Liver (tissue), 8 donors: ENCODE measurements at regions not wholly inside any gene's neighbourhood (a gene's known extent, or its start where the extent isn't known, plus 50 kb on each side); places are given as distances from the start of the nearest gene placed in this dataset.

ENCODE experiments used
- DNase-seq: peaks from one replicate; pipeline ENCODE4 v3.0.0-alpha.2; 2017; ENCODE audit warnings: low spot score
- H3K27ac ChIP-seq, 2 donors: one replicate each; pipeline ENCODE4 v1.7.0; 2013; ENCODE audit warnings: inconsistent platforms in 2 of 2, low read length in 2 of 2, control low read depth in 1 of 2, low read depth in 1 of 2, mild to moderate bottlenecking in 1 of 2
- H3K27me3 ChIP-seq, 4 donors: one replicate each; pipeline versions ENCODE4 v1.6.1 to v1.7.0; 2013; ENCODE audit warnings: low read length in 3 of 4, inconsistent platforms in 1 of 4, mild to moderate bottlenecking in 1 of 4, moderate library complexity in 1 of 4; ENCODE audit not compliant: control insufficient read depth in 4 of 4, insufficient read depth in 4 of 4
- H3K36me3 ChIP-seq, 4 donors: one replicate each; pipeline versions ENCODE4 v1.6.1 to v1.7.0; 2013; ENCODE audit warnings: low read length in 3 of 4, mild to moderate bottlenecking in 3 of 4, low read depth in 1 of 4, moderate library complexity in 1 of 4; ENCODE audit not compliant: control insufficient read depth in 4 of 4, insufficient read depth in 3 of 4
- H3K4me1 ChIP-seq, 4 donors: one replicate each; pipeline versions ENCODE4 v1.6.1 to v1.7.0; 2013; ENCODE audit warnings: low read length in 3 of 4, mild to moderate bottlenecking in 3 of 4, moderate library complexity in 1 of 4; ENCODE audit not compliant: control insufficient read depth in 4 of 4, insufficient read depth in 4 of 4
- H3K4me3 ChIP-seq, 3 donors: one replicate each; pipeline versions ENCODE4 v1.6.1 to v1.7.0; 2013; ENCODE audit warnings: low read length in 3 of 3, control low read depth in 1 of 3, low read depth in 1 of 3, mild to moderate bottlenecking in 1 of 3
- H3K9ac ChIP-seq, 2 donors: one replicate each; pipeline ENCODE4 v1.7.0; 2013; ENCODE audit warnings: low read length in 2 of 2, mild to moderate bottlenecking in 2 of 2, moderate library complexity in 2 of 2, control low read depth in 1 of 2, low read depth in 1 of 2
- H3K9me3 ChIP-seq, 4 donors: one replicate each; pipeline versions ENCODE4 v1.6.1 to v1.7.0; 2013; ENCODE audit warnings: low read length in 3 of 4; ENCODE audit not compliant: control insufficient read depth in 4 of 4
- ATF3 ChIP-seq: IDR thresholded peaks from 2 replicates; pipeline ENCODE4 v1.6.1; 2016; ENCODE audit warnings: antibody characterized with exemption
- CTCF ChIP-seq: fragments of 150-350 bp; IDR thresholded peaks from 2 replicates; pipeline ENCODE4 v1.5.1; 2017; ENCODE audit warnings: improper control_type of control experiment, low read depth, low read length; ENCODE audit not compliant: missing input control
- EGR1 ChIP-seq, 2 donors: IDR thresholded peaks; 2 replicates each; pipeline ENCODE4 v1.6.1; 2016 to 2018; ENCODE audit warnings: antibody characterized with exemption in 2 of 2, low read depth in 2 of 2
- FOXA1 ChIP-seq: IDR thresholded peaks from 2 replicates; pipeline ENCODE4 v1.6.1; 2016; ENCODE audit warnings: antibody characterized with exemption
- FOXA2 ChIP-seq: IDR thresholded peaks from 2 replicates; pipeline ENCODE4 v1.6.1; 2016; ENCODE audit warnings: antibody characterized with exemption
- GABPA ChIP-seq, 2 donors: IDR thresholded peaks in 1 of 2; conservative IDR thresholded peaks in 1 of 2; 2 replicates each; pipeline ENCODE4 v1.6.1; 2016; ENCODE audit warnings: antibody characterized with exemption in 2 of 2, mild to moderate bottlenecking in 1 of 2, moderate library complexity in 1 of 2
- HNF4G ChIP-seq: IDR thresholded peaks from 2 replicates; pipeline ENCODE4 v1.6.1; 2016; ENCODE audit warnings: antibody characterized with exemption
- JUND ChIP-seq, 2 donors: IDR thresholded peaks; 2 replicates each; pipeline ENCODE4 v1.6.1; 2016; ENCODE audit warnings: antibody characterized with exemption in 2 of 2
- NR2F2 ChIP-seq: IDR thresholded peaks from 2 replicates; pipeline ENCODE4 v1.6.1; 2016; ENCODE audit warnings: antibody characterized with exemption
- RAD21 ChIP-seq, 2 donors: IDR thresholded peaks; 2 replicates each; pipeline ENCODE4 v1.6.1; 2016; ENCODE audit warnings: antibody characterized with exemption in 2 of 2, mild to moderate bottlenecking in 2 of 2
- REST ChIP-seq: IDR thresholded peaks from 2 replicates; pipeline ENCODE4 v1.6.1; 2016; ENCODE audit warnings: antibody characterized with exemption, mild to moderate bottlenecking
- RXRA ChIP-seq, 2 donors: IDR thresholded peaks; 2 replicates each; pipeline ENCODE4 v1.6.1; 2017 to 2018; ENCODE audit warnings: antibody characterized with exemption in 2 of 2, mild to moderate bottlenecking in 1 of 2
- SP1 ChIP-seq: IDR thresholded peaks from 2 replicates; pipeline ENCODE4 v1.6.1; 2018; ENCODE audit warnings: antibody characterized with exemption, mild to moderate bottlenecking
- YY1 ChIP-seq: IDR thresholded peaks from 2 replicates; pipeline ENCODE4 v1.6.1; 2016; ENCODE audit warnings: antibody characterized with exemption, mild to moderate bottlenecking
- WGBS: extraction: QIAGEN DNeasy Blood & Tissue Kit; methylation state at CpG from one replicate; pipeline ENCODE4 v1.1.7; 2013; 5-methylcytosine and 5-hydroxymethylcytosine counted together
- donor health status: healthy.
- donor health status: healthy.
- donor health status: healthy.
- donor health status: healthy.
- donor health status: healthy.

- TF ChIP-seq ATF3 (no peak), YY1 (no peak), CTCF (no peak), SP1 (no peak), FOXA1 (no peak)
These were observed 135.0 kb upstream of the PRPS1L1 start (continued) for GRCh38 chr7:18162657-18163056.

- Histone ChIP-seq H3K27me3 (no peaks in the 10 kb centered on the region), H3K9ac (no peak overlapping the region), H3K36me3 (no peaks in the 10 kb centered on the region), H3K9me3 (no peaks in the 10 kb centered on the region), H3K4me3 (no peak overlapping the region), H3K4me1 (no peaks in the 10 kb centered on the region), H3K27ac (no peak overlapping the region)
- TF ChIP-seq HNF4G = no peak
- no peak for TF ChIP-seq YY1
- no peak for TF ChIP-seq JUND (IDR thresholded peaks at IDR 0.05)
- TF ChIP-seq FOXA2 = no peak
- TF ChIP-seq REST = no peak
- TF ChIP-seq GABPA (IDR thresholded peaks at IDR 0.05 in 1 of 2, conservative IDR thresholded peaks at IDR 0.05 in 1 of 2) = no peak
- TF ChIP-seq NR2F2 = no peak
- no peak for TF ChIP-seq EGR1 (IDR thresholded peaks at IDR 0.05; ENCODE audit: low read depth in 2 of 2)
- no peak for TF ChIP-seq ATF3
- no peak for TF ChIP-seq RXRA (IDR thresholded peaks at IDR 0.05)
- 88% methylated on average over 3 of the region's 3 CpGs for WGBS
- no peak for DNase-seq
These were observed 135.4 kb upstream of the PRPS1L1 start for GRCh38 chr7:18163091-18163490.

GRCh38 chr7:18165166-18165565 is 137.5 kb upstream of the PRPS1L1 start:
- WGBS = 66% methylated on average over 1 of the region's 1 CpG
- no peak for TF ChIP-seq ATF3
- TF ChIP-seq SP1 = no peak
- no peak for TF ChIP-seq NR2F2
- no peak for TF ChIP-seq FOXA2
- no peak for TF ChIP-seq YY1
- no peak for TF ChIP-seq REST
- TF ChIP-seq RAD21 (IDR thresholded peaks at IDR 0.05) = no peak
- no peak for TF ChIP-seq EGR1 (IDR thresholded peaks at IDR 0.05; ENCODE audit: low read depth in 2 of 2)
- H3K4me3 ChIP-seq = no peak overlapping the region
- no peaks in the 10 kb centered on the region for H3K4me1 ChIP-seq
- no peaks in the 10 kb centered on the region for H3K36me3 ChIP-seq
- no peak overlapping the region for H3K27ac ChIP-seq
- no peaks in the 10 kb centered on the region for H3K9me3 ChIP-seq
- DNase-seq = no peak
- no peak overlapping the region for H3K9ac ChIP-seq
- no peaks in the 10 kb centered on the region for H3K27me3 ChIP-seq
